ENCODE measurements at regions not wholly inside any gene's neighbourhood (a gene's known extent, or its start where the extent isn't known, plus 50 kb on each side); places are given as distances from the start of the nearest gene placed in this dataset.

GRCh38 chr5:52658246-52658645 lies 129.5 kb upstream of the ITGA1 start (continued):
- TF ChIP-seq FOSL2 (IDR thresholded peaks at IDR 0.05; ENCODE audit: borderline replicate concordance, low read depth) (no peak), RCOR1 (IDR thresholded peaks at IDR 0.05; ENCODE audit: low read length) (peak; percentile 36; the same call in 1 of the 2 replicates), POLR2AphosphoS5 (IDR thresholded peaks at IDR 0.05; ENCODE audit: low read depth, low read length) (0 out of 2 replicates have a peak, but pooled peaks have one; percentile 19), FOXJ3 (CRISPR knock-in tag; IDR thresholded peaks at IDR 0.05) (peak; percentile 68), GABPA (IDR thresholded peaks at IDR 0.05; ENCODE audit: low read depth) (no peak), MXI1 (IDR thresholded peaks at IDR 0.05; ENCODE audit: low read depth, low read length) (no peak), RFX5 (IDR thresholded peaks at IDR 0.05; ENCODE audit: low read length) (no peak), TAF1 (IDR thresholded peaks at IDR 0.05; ENCODE audit: borderline replicate concordance, low read depth, low read length) (no peak), TCF12 (IDR thresholded peaks at IDR 0.05) (peak; percentile 26; the same call in 1 of the 2 replicates), IRF3 (IDR thresholded peaks at IDR 0.05; ENCODE audit: low read depth, low read length) (no peak), CHD2 (IDR thresholded peaks at IDR 0.05; ENCODE audit: low read length, partially characterized antibody) (peak; percentile 29), FOXM1 (IDR thresholded peaks at IDR 0.05; ENCODE audit: low read depth) (no peak)

GRCh38 chr5:52660621-52661020 lies 127.1 kb upstream of the ITGA1 start:
- Histone ChIP-seq H3K36me3 (replicated peaks in 1 of 2; ENCODE audit: control insufficient read depth in 1 of 2, insufficient read depth in 2 of 2, low read length in 1 of 2) (no peaks in the 10 kb centered on the region), H3K4me2 (no peak overlapping the region), H3K27me3 (ENCODE audit: insufficient read depth) (no peaks in the 10 kb centered on the region), H3K79me2 (ENCODE audit: insufficient read depth) (no peaks in the 10 kb centered on the region; the same call in 1 of the 2 replicates), H2AFZ (ENCODE audit: low read depth) (no peak overlapping the region), H4K20me1 (ENCODE audit: insufficient read depth) (no peaks in the 10 kb centered on the region), H3F3A (replicated peaks; ENCODE audit: insufficient read depth) (peaks cover 7% of the 10 kb centered on the region), H3K4me1 (ENCODE audit: control insufficient read depth in 1 of 2, insufficient read depth in 2 of 2, low read depth in 1 of 2, low read length in 1 of 2) (peaks cover 7 to 23% of the 10 kb centered on the region in 2 experiments; a peak in 3 of 4 replicates), H3K9me2 (no peaks in the 10 kb centered on the region), H3K9ac (no peak overlapping the region), H3K4me3 (ENCODE audit: low read depth in 2 of 2, low read length in 1 of 2) (no peak overlapping the region), H3K27ac (ENCODE audit: low read depth in 2 of 2, low read length in 1 of 2) (peak overlapping the region in 1 of 2 experiments; percentile 85; a peak in 2 of 4 replicates), H3K9me3 (no peaks in the 10 kb centered on the region)
- no peak for DNase-seq
- POLR2A ChIA-PET, result no interaction called here
- CTCF ChIA-PET, result interaction anchor here (0.7 to 1.2 kb wide), 4 partner anchors 139 to 1702 kb away, joined by 3 read pairs; no protein-coding TSS in a partner anchor
- WGBS (ENCODE audit: low lambda C conversion rate), result 18% methylated on average over 1 of the region's 1 CpG
- TF ChIP-seq NRF1 (IDR thresholded peaks at IDR 0.05; ENCODE audit: low read depth, low read length) (no peak), MEF2A (IDR thresholded peaks at IDR 0.05; ENCODE audit: borderline replicate concordance, low read depth) (no peak), EP300 (IDR thresholded peaks at IDR 0.05; ENCODE audit: borderline replicate concordance in 1 of 2, low read depth in 1 of 2, low read length in 1 of 2) (peak in 1 of 2 experiments; percentile 53; a peak in 1 of 4 replicates), FOXJ3 (CRISPR knock-in tag; IDR thresholded peaks at IDR 0.05) (peak; percentile 57; the same call in 1 of the 2 replicates), CHD2 (IDR thresholded peaks at IDR 0.05; ENCODE audit: low read length, partially characterized antibody) (no peak), SMC3 (IDR thresholded peaks at IDR 0.05; ENCODE audit: low read depth, low read length) (no peak), USF2 (IDR thresholded peaks at IDR 0.05; ENCODE audit: borderline replicate concordance, low read depth, low read length) (no peak), GATA2 (CRISPR knock-in tag; IDR thresholded peaks at IDR 0.05) (peak; percentile 74), CTCF (IDR thresholded peaks at IDR 0.05) (no peak)
